Transverse colon (tissue), 4 donors: ENCODE measurements at regions not wholly inside any gene's neighbourhood (a gene's known extent, or its start where the extent isn't known, plus 50 kb on each side); places are given as distances from the start of the nearest gene placed in this dataset.
"Not testable (repeated sequence)": the region's sequence is repeated elsewhere in the genome, so short reads cannot be mapped to it uniquely, and the experiment has no call there.

Experiments used
- DNase-seq: peaks from one replicate; pipeline ENCODE4 v3.0.0-alpha.2; 2019
- H3K27ac ChIP-seq, 4 donors: fragments of 200-600 bp; sonication (generic); 2 replicates each; pipeline ENCODE4 v1.5.1; 2016 to 2018; ENCODE audit warnings: inconsistent platforms in 4 of 4
- H3K27me3 ChIP-seq: fragments of 200-600 bp; sonication (generic); 2 replicates; pipeline ENCODE4 v1.5.1; 2017; ENCODE audit warnings: inconsistent platforms
- H3K36me3 ChIP-seq, 4 donors: fragments of 200-600 bp; sonication (generic); 2 replicates each; pipeline ENCODE4 v1.5.1; 2017 to 2019; ENCODE audit warnings: inconsistent platforms in 4 of 4
- H3K4me1 ChIP-seq, 4 donors: fragments of 200-600 bp; sonication (generic); 2 replicates each; pipeline ENCODE4 v1.5.1; 2017 to 2020; ENCODE audit warnings: inconsistent platforms in 4 of 4
- H3K4me3 ChIP-seq, 4 donors: fragments of 200-600 bp; sonication (generic); 1 replicate in 1 of 4; 2 replicates in 3 of 4; pipeline versions ENCODE4 v1.5.1 to v1.6.1; 2017 to 2019; ENCODE audit warnings: inconsistent platforms in 4 of 4
- H3K9me3 ChIP-seq, 2 donors: fragments of 200-600 bp; sonication (generic); 2 replicates each; pipeline ENCODE4 v1.5.1; 2017 to 2019; ENCODE audit warnings: inconsistent platforms in 2 of 2
- EP300 ChIP-seq: sonication (generic); formaldehyde crosslinking; IDR thresholded peaks from one replicate; pipeline ENCODE4 v1.6.1; 2017; ENCODE audit warnings: antibody characterized with exemption, low read depth
- POLR2A ChIP-seq: fragments of 450-650 bp; IDR thresholded peaks from one replicate; pipeline ENCODE4 v1.6.1; 2016; ENCODE audit warnings: antibody characterized with exemption, mild to moderate bottlenecking, moderate library complexity
- POLR2AphosphoS5 ChIP-seq, 3 donors: sonication (generic); formaldehyde crosslinking; IDR thresholded peaks; one replicate each; pipeline ENCODE4 v1.6.1; 2016; ENCODE audit warnings: antibody characterized with exemption in 3 of 3
- WGBS, 2 donors: methylation state at CpG; one replicate each; pipeline ENCODE4 v1.1.5; 2018; ENCODE audit warnings: low coverage in 1 of 2; 5-methylcytosine and 5-hydroxymethylcytosine counted together
- in situ Hi-C, 4 donors: fragments of 200-750 bp; cut with MboI; loops; one replicate each; pipeline versions ENCODE4 v1.15.0 to v1.15.1; 2017; ENCODE audit warnings: low sequenced_read_pairs in 3 of 4, low pct_ligation_motif_present in 1 of 4, low pct_unique_long_range_greater_than_20kb in 1 of 4
- intact Hi-C: fragments of 100-400 bp; cut with DNase I; formaldehyde crosslinking; loops from one replicate; pipeline ENCODE4 v1.15.1; 2023; ENCODE audit warnings: low total_unique reads
- TF ChIP-seq, protein P1 (sequence below), 5 experiments: fragments of 200-600 bp in 3 of 5; fragments of 450-650 bp in 2 of 5; sonication (generic) in 3 of 5; IDR thresholded peaks; 1 replicate in 2 of 5; 2 replicates in 3 of 5; pipeline ENCODE4 v1.5.1; 2016 to 2017; ENCODE audit warnings: antibody characterized with exemption in 5 of 5, inconsistent platforms in 3 of 5, mild to moderate bottlenecking in 2 of 5, moderate library complexity in 1 of 5

DNA sequence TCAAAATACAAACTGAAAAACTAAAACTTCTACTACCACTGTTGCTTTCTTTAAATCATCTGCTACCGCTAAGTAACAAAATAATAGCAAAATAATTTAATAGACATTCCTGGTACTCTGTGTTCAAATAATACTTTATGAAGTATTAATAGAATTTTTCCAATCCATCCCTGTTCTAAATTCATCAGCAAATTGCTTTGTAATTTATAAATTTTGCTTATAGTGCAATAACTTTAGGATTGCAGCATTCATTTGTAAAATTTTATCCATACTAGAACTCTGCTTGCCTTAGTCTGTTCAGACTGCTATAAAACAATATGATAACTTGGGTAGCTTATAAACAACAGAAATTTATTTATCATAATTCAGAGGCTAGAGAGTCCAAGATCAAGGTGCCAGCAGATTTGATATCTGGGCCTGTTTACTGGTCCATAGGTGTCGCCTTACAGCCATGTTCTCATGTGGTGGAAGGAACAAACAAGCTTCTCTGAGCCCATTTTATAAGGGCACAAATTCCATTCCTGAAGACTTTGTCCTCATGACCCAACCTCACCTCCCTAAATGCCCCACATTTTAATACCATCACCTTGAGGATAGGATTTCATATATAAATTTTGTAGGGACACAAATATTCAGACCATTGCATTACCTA is 415.1 kb upstream of the MAP2 start:
- in situ Hi-C loops (no loop called here), intact Hi-C loops (no loop called here)
- H3K36me3 ChIP-seq = no peaks in the 10 kb centered on the region
- no peak for DNase-seq
- H3K9me3 ChIP-seq = no peaks in the 10 kb centered on the region
- no peaks in the 10 kb centered on the region for H3K27me3 ChIP-seq
- TF ChIP-seq, protein P1, sequence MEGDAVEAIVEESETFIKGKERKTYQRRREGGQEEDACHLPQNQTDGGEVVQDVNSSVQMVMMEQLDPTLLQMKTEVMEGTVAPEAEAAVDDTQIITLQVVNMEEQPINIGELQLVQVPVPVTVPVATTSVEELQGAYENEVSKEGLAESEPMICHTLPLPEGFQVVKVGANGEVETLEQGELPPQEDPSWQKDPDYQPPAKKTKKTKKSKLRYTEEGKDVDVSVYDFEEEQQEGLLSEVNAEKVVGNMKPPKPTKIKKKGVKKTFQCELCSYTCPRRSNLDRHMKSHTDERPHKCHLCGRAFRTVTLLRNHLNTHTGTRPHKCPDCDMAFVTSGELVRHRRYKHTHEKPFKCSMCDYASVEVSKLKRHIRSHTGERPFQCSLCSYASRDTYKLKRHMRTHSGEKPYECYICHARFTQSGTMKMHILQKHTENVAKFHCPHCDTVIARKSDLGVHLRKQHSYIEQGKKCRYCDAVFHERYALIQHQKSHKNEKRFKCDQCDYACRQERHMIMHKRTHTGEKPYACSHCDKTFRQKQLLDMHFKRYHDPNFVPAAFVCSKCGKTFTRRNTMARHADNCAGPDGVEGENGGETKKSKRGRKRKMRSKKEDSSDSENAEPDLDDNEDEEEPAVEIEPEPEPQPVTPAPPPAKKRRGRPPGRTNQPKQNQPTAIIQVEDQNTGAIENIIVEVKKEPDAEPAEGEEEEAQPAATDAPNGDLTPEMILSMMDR (IDR thresholded peaks at IDR 0.05) = no peak
- TF ChIP-seq POLR2A = no peak
- TF ChIP-seq POLR2AphosphoS5 (IDR thresholded peaks at IDR 0.05) = no peak
- TF ChIP-seq EP300 = no peak
- no peaks in the 10 kb centered on the region for H3K4me1 ChIP-seq
- no peak overlapping the region for H3K4me3 ChIP-seq
- 86 to 88% methylated on average over 2 of the region's 2 CpGs for WGBS, 2 donors
- no peak overlapping the region for H3K27ac ChIP-seq

GRCh38 chr2:209018633-209019032 is 405.2 kb upstream of the MAP2 start:
- H3K36me3 ChIP-seq, H3K9me3 ChIP-seq, H3K4me1 ChIP-seq, DNase-seq, intact Hi-C loops, H3K4me3 ChIP-seq, H3K27ac ChIP-seq, in situ Hi-C loops, H3K27me3 ChIP-seq: not testable (repeated sequence)
- WGBS, 2 donors = 75 to 76% methylated on average over 5 to 6 of the region's 6 CpGs

DNA sequence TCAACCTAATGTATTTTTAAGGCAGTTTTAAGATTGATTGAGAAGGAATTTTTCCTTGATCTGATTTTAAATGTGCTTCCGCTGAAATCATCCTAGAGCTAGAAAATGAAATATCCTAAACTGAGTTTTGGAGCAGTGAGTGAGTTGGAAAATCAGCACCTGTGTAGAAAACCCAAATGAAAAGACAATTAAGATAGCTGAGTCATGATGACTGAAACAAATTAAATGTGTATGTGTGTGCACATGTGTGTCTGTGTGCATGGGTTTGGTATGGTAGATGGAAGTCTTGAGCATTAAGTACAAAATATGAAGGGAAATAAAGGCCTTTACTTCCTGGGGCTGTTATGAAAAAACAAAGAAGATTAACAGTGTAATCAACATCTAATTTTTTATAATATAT is 394.6 kb upstream of the MAP2 start:
- no peak for TF ChIP-seq POLR2A
- H3K4me3 ChIP-seq = no peak overlapping the region
- in situ Hi-C loops (no loop called here), intact Hi-C loops (no loop called here)
- DNase-seq = no peak
- H3K9me3 ChIP-seq = no peaks in the 10 kb centered on the region
- 88 to 92% methylated on average over 1 of the region's 1 CpG for WGBS, 2 donors
- H3K27ac ChIP-seq = no peak overlapping the region
- no peaks in the 10 kb centered on the region for H3K4me1 ChIP-seq
- H3K36me3 ChIP-seq = no peaks in the 10 kb centered on the region
- H3K27me3 ChIP-seq = no peaks in the 10 kb centered on the region

DNA sequence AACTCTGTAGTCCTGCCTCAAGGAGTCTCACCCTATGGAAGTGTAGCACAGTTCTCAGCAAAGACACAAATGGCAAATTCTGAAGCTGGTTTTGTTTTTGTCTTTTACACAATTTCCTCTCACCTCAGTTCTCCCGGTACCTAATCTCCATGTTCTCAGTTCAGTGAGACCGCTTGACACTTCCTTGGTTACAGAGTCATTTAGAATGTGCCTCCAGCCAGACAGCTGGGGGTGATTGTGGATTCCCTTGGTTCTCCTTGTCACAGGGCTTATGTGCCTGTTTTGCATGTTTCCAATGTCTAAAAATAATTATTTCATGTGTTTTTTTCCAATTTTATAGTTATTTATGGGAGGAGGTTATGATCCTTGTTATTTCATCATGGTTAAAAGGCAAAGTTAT is 379.5 kb upstream of the MAP2 start:
- TF ChIP-seq EP300 (no peak), POLR2AphosphoS5 (IDR thresholded peaks at IDR 0.05) (no peak), POLR2A (no peak)
- TF ChIP-seq, protein P1 (IDR thresholded peaks at IDR 0.05) = no peak
- in situ Hi-C loops = no loop called here
- Histone ChIP-seq H3K9me3 (no peaks in the 10 kb centered on the region), H3K27ac (no peak overlapping the region), H3K4me1 (no peaks in the 10 kb centered on the region), H3K27me3 (no peaks in the 10 kb centered on the region), H3K4me3 (no peak overlapping the region), H3K36me3 (no peaks in the 10 kb centered on the region)
- DNase-seq = no peak
- 88 to 93% methylated on average over 2 of the region's 2 CpGs for WGBS, 2 donors
- intact Hi-C loops = no loop called here

- 88 to 96% methylated on average over 2 of the region's 2 CpGs for WGBS, 2 donors
- Histone ChIP-seq H3K27ac (no peak overlapping the region), H3K27me3 (no peaks in the 10 kb centered on the region), H3K9me3 (no peaks in the 10 kb centered on the region), H3K36me3 (no peaks in the 10 kb centered on the region), H3K4me3 (no peak overlapping the region), H3K4me1 (no peaks in the 10 kb centered on the region)
- DNase-seq = no peak
- no peak for TF ChIP-seq POLR2AphosphoS5 (IDR thresholded peaks at IDR 0.05)
- TF ChIP-seq, protein P1 (IDR thresholded peaks at IDR 0.05) = no peak
- TF ChIP-seq EP300 = no peak
- no peak for TF ChIP-seq POLR2A
- intact Hi-C loops (no loop called here), in situ Hi-C loops (no loop called here)
These were observed 377.7 kb upstream of the MAP2 start for GRCh38 chr2:209046163-209046562.
